MM.1S (cell line): ENCODE measurements at regions not wholly inside any gene's neighbourhood (a gene's known extent, or its start where the extent isn't known, plus 50 kb on each side); places are given as distances from the start of the nearest gene placed in this dataset.
"Not testable (repeated sequence)": the region's sequence is repeated elsewhere in the genome, so short reads cannot be mapped to it uniquely, and the experiment has no call there.

Experiments used
- CTCF ChIP-seq: fragments of 300-600 bp; sonication (generic); IDR thresholded peaks from 2 replicates; pipeline ENCODE4 v1.5.1; 2016; ENCODE audit warnings: antibody characterized with exemption, low read length, mixed read lengths
- EZH2 ChIP-seq: fragments of 300-600 bp; sonication (generic); optimal IDR thresholded peaks from 2 replicates; pipeline ENCODE3; 2017; ENCODE audit warnings: low read depth, mild to moderate bottlenecking, antibody characterized with exemption, low read length, mixed read lengths

- not testable (repeated sequence) for TF ChIP-seq EZH2, CTCF
Observed at GRCh38 chr2:91443730-91444115, 2752.2 kb downstream of the RPIA start.
